ENCODE measurements at regions not wholly inside any gene's neighbourhood (a gene's known extent, or its start where the extent isn't known, plus 50 kb on each side); places are given as distances from the start of the nearest gene placed in this dataset.

GRCh38 chr1:163725551-163725950 lies 403.8 kb downstream of the NUF2 start:
- Histone ChIP-seq H3K27me3 (ENCODE audit: insufficient read depth, low read length) (no peaks in the 10 kb centered on the region), H4K8ac (replicated peaks; ENCODE audit: insufficient read length, low read depth, low read length) (no peak overlapping the region), H3K14ac (ENCODE audit: insufficient read depth, low read length) (no peak overlapping the region), H3K23ac (ENCODE audit: insufficient read length, low read depth, low read length) (no peak overlapping the region), H2AK5ac (ENCODE audit: insufficient read length, low read length) (no peak overlapping the region), H3K9me3 (ENCODE audit: control insufficient read depth, low read depth, low read length) (no peaks in the 10 kb centered on the region), H3K79me2 (ENCODE audit: insufficient read depth, low read length) (no peaks in the 10 kb centered on the region), H3K79me1 (ENCODE audit: insufficient read depth, low read depth, low read length, poor library complexity, severe bottlenecking) (no peaks in the 10 kb centered on the region), H2BK12ac (ENCODE audit: insufficient read length, low read depth, low read length) (no peak overlapping the region), H3K27ac (ENCODE audit: insufficient read length, low read depth, low read length) (no peak overlapping the region), H3T11ph (ENCODE audit: low read length) (no peak overlapping the region), H3K56ac (ENCODE audit: insufficient read length, low read depth, low read length) (no peak overlapping the region), H3K4me1 (ENCODE audit: insufficient read depth, low read length) (no peaks in the 10 kb centered on the region), H3K18ac (ENCODE audit: insufficient read length, low read depth, low read length) (no peak overlapping the region), H4K91ac (ENCODE audit: insufficient read length, low read depth, low read length) (no peak overlapping the region), H3K4ac (ENCODE audit: low read depth, low read length) (no peak overlapping the region), H4K20me1 (ENCODE audit: control insufficient read depth, insufficient read depth, insufficient read length) (no peaks in the 10 kb centered on the region), H2BK5ac (ENCODE audit: insufficient read length, low read length) (no peak overlapping the region), H2BK120ac (ENCODE audit: low read depth, low read length, poor library complexity, severe bottlenecking) (no peak overlapping the region), H2BK20ac (ENCODE audit: low read depth, low read length, poor library complexity, severe bottlenecking) (no peak overlapping the region), H2AFZ (ENCODE audit: low read length) (no peak overlapping the region), H3K9ac (ENCODE audit: extremely low read depth, insufficient read length, low read length) (no peak overlapping the region), H3K23me2 (ENCODE audit: insufficient read length, low read depth, low read length, poor library complexity, severe bottlenecking) (no peaks in the 10 kb centered on the region), H2BK15ac (ENCODE audit: low read depth, low read length) (no peak overlapping the region), H3K4me2 (ENCODE audit: insufficient read depth, insufficient read length, low read length) (no peak overlapping the region), H4K5ac (ENCODE audit: insufficient read length, low read depth, low read length) (no peak overlapping the region)
- H3K27ac Mint-ChIP-seq: no peak overlapping the region
- H3K9me3 Mint-ChIP-seq: peaks cover 3 to 14% of the 10 kb centered on the region in 2 experiments; a peak in 4 of 5 replicates
- TF ChIP-seq, protein P1, sequence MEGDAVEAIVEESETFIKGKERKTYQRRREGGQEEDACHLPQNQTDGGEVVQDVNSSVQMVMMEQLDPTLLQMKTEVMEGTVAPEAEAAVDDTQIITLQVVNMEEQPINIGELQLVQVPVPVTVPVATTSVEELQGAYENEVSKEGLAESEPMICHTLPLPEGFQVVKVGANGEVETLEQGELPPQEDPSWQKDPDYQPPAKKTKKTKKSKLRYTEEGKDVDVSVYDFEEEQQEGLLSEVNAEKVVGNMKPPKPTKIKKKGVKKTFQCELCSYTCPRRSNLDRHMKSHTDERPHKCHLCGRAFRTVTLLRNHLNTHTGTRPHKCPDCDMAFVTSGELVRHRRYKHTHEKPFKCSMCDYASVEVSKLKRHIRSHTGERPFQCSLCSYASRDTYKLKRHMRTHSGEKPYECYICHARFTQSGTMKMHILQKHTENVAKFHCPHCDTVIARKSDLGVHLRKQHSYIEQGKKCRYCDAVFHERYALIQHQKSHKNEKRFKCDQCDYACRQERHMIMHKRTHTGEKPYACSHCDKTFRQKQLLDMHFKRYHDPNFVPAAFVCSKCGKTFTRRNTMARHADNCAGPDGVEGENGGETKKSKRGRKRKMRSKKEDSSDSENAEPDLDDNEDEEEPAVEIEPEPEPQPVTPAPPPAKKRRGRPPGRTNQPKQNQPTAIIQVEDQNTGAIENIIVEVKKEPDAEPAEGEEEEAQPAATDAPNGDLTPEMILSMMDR (conservative IDR thresholded peaks at IDR 0.05): no peak
- H3K27me3 Mint-ChIP-seq (ENCODE audit: low read depth): no peaks in the 10 kb centered on the region
- peaks cover 0 to 8% (median 5%) of the 10 kb centered on the region in 3 experiments; a peak in 5 of 7 replicates for H3K36me3 Mint-ChIP-seq (ENCODE audit: insufficient read depth in 1 of 3, low read depth in 3 of 3)
- no peaks in the 10 kb centered on the region for H3K4me1 Mint-ChIP-seq
- H3K4me3 Mint-ChIP-seq: no peak overlapping the region
- DNase-seq: no peak
